ENCODE measurements at regions not wholly inside any gene's neighbourhood (a gene's known extent, or its start where the extent isn't known, plus 50 kb on each side); places are given as distances from the start of the nearest gene placed in this dataset.

GRCh38 chr2:104337869-104338268 lies 516.0 kb upstream of the POU3F3 start:
- no peaks in the 10 kb centered on the region for H3K79me2 ChIP-seq
- no peaks in the 10 kb centered on the region for H3K36me3 ChIP-seq (ENCODE audit: control insufficient read depth, insufficient read depth, low read length)
- no peaks in the 10 kb centered on the region for H3K4me1 ChIP-seq
- H3K4me3 ChIP-seq (ENCODE audit: low read depth, low read length): no peak overlapping the region
- no peak overlapping the region for H3K9ac ChIP-seq
- no peak overlapping the region for H2AFZ ChIP-seq
- H3K9me3 ChIP-seq (ENCODE audit: control insufficient read depth, low read length): no peaks in the 10 kb centered on the region
- H3K27me3 ChIP-seq (ENCODE audit: control insufficient read depth, insufficient read depth, low read length): no peaks in the 10 kb centered on the region
- no peak for TF ChIP-seq CTCF (IDR thresholded peaks at IDR 0.05)
- H3K4me2 ChIP-seq (ENCODE audit: low read length): no peak overlapping the region
- no peak overlapping the region for H3K27ac ChIP-seq

- H3K9me3 ChIP-seq (ENCODE audit: control insufficient read depth, low read length): no peaks in the 10 kb centered on the region
- H3K27ac ChIP-seq: no peak overlapping the region
- no peak overlapping the region for H3K4me3 ChIP-seq (ENCODE audit: low read depth, low read length)
- TF ChIP-seq CTCF (IDR thresholded peaks at IDR 0.05): no peak
- no peak overlapping the region for H3K4me2 ChIP-seq (ENCODE audit: low read length)
- no peaks in the 10 kb centered on the region for H3K27me3 ChIP-seq (ENCODE audit: control insufficient read depth, insufficient read depth, low read length)
- no peak overlapping the region for H2AFZ ChIP-seq
- H3K9ac ChIP-seq: no peak overlapping the region
- no peaks in the 10 kb centered on the region for H3K36me3 ChIP-seq (ENCODE audit: control insufficient read depth, insufficient read depth, low read length)
- no peaks in the 10 kb centered on the region for H3K79me2 ChIP-seq
- no peaks in the 10 kb centered on the region for H3K4me1 ChIP-seq
These were observed 513.8 kb upstream of the POU3F3 start for GRCh38 chr2:104340162-104340561.

- TF ChIP-seq CTCF (IDR thresholded peaks at IDR 0.05): no peak
- no peaks in the 10 kb centered on the region for H3K36me3 ChIP-seq (ENCODE audit: control insufficient read depth, insufficient read depth, low read length)
- H3K79me2 ChIP-seq: no peaks in the 10 kb centered on the region
- H3K4me2 ChIP-seq (ENCODE audit: low read length): no peak overlapping the region
- no peaks in the 10 kb centered on the region for H3K27me3 ChIP-seq (ENCODE audit: control insufficient read depth, insufficient read depth, low read length)
- H2AFZ ChIP-seq: no peak overlapping the region
- H3K27ac ChIP-seq: no peak overlapping the region
- H3K9me3 ChIP-seq (ENCODE audit: control insufficient read depth, low read length): no peaks in the 10 kb centered on the region
- no peaks in the 10 kb centered on the region for H3K4me1 ChIP-seq
- H3K9ac ChIP-seq: no peak overlapping the region
- H3K4me3 ChIP-seq (ENCODE audit: low read depth, low read length): no peak overlapping the region
These were observed 512.8 kb upstream of the POU3F3 start for GRCh38 chr2:104340879-104341828.

- no peak overlapping the region for H3K9ac ChIP-seq
- H3K4me3 ChIP-seq (ENCODE audit: low read depth, low read length): no peak overlapping the region
- no peaks in the 10 kb centered on the region for H3K36me3 ChIP-seq (ENCODE audit: control insufficient read depth, insufficient read depth, low read length)
- no peaks in the 10 kb centered on the region for H3K9me3 ChIP-seq (ENCODE audit: control insufficient read depth, low read length)
- no peak overlapping the region for H2AFZ ChIP-seq
- H3K27ac ChIP-seq: no peak overlapping the region
- TF ChIP-seq CTCF (IDR thresholded peaks at IDR 0.05): no peak
- no peaks in the 10 kb centered on the region for H3K27me3 ChIP-seq (ENCODE audit: control insufficient read depth, insufficient read depth, low read length)
- no peak overlapping the region for H3K4me2 ChIP-seq (ENCODE audit: low read length)
- no peaks in the 10 kb centered on the region for H3K79me2 ChIP-seq
- no peaks in the 10 kb centered on the region for H3K4me1 ChIP-seq
These were observed 509.6 kb upstream of the POU3F3 start for GRCh38 chr2:104344306-104344705.

- Histone ChIP-seq H3K4me1 (no peaks in the 10 kb centered on the region), H3K4me3 (ENCODE audit: low read depth, low read length) (no peak overlapping the region), H3K9ac (no peak overlapping the region), H2AFZ (no peak overlapping the region), H3K9me3 (ENCODE audit: control insufficient read depth, low read length) (no peaks in the 10 kb centered on the region), H3K27ac (no peak overlapping the region), H3K27me3 (ENCODE audit: control insufficient read depth, insufficient read depth, low read length) (no peaks in the 10 kb centered on the region), H3K36me3 (ENCODE audit: control insufficient read depth, insufficient read depth, low read length) (no peaks in the 10 kb centered on the region), H3K4me2 (ENCODE audit: low read length) (no peak overlapping the region), H3K79me2 (no peaks in the 10 kb centered on the region)
- no peak for TF ChIP-seq CTCF (IDR thresholded peaks at IDR 0.05)
These were observed 508.9 kb upstream of the POU3F3 start for GRCh38 chr2:104344985-104345384.
